ENCODE measurements at regions not wholly inside any gene's neighbourhood (a gene's known extent, or its start where the extent isn't known, plus 50 kb on each side); places are given as distances from the start of the nearest gene placed in this dataset.

- Histone ChIP-seq H4K20me1 (ENCODE audit: low read depth, low read length) (no peaks in the 10 kb centered on the region), H2AFZ (ENCODE audit: low read depth, low read length, severe bottlenecking) (no peak overlapping the region), H3K27me3 (ENCODE audit: low read length) (no peaks in the 10 kb centered on the region), H3K9me2 (replicated peaks; ENCODE audit: insufficient read depth, low read length) (no peaks in the 10 kb centered on the region), H3K36me3 (ENCODE audit: low read length) (no peaks in the 10 kb centered on the region), H3K9me3 (ENCODE audit: insufficient read depth, low read length) (no peaks in the 10 kb centered on the region), H3F3A (ENCODE audit: insufficient read depth) (no peaks in the 10 kb centered on the region), H3K27ac (ENCODE audit: low read depth, low read length) (no peak overlapping the region), H3K4me3 (ENCODE audit: insufficient read depth, low read length, poor library complexity, severe bottlenecking) (no peak overlapping the region), H3K79me2 (ENCODE audit: insufficient read depth, low read length) (no peaks in the 10 kb centered on the region), H3K4me2 (ENCODE audit: low read depth, low read length, poor library complexity, severe bottlenecking) (no peak overlapping the region), H3K9ac (ENCODE audit: low read length) (no peak overlapping the region)
- TF ChIP-seq CTCF (IDR thresholded peaks at IDR 0.05; ENCODE audit: insufficient read depth, low read length, poor library complexity, severe bottlenecking) (no peak), EZH2phosphoT487 (conservative IDR thresholded peaks at IDR 0.05; ENCODE audit: low read length) (no peak)
Observed at GRCh38 chr15:91431041-91431715, 331.1 kb downstream of the SV2B start.

- no peaks in the 10 kb centered on the region for H3K9me2 ChIP-seq (replicated peaks; ENCODE audit: insufficient read depth, low read length)
Observed at GRCh38 chr15:91435113-91435512, 335.1 kb downstream of the SV2B start.

GRCh38 chr15:91444656-91445055 is 344.6 kb downstream of the SV2B start:
- Histone ChIP-seq H3K36me3 (ENCODE audit: low read length) (no peaks in the 10 kb centered on the region), H3K4me3 (ENCODE audit: insufficient read depth, low read length, poor library complexity, severe bottlenecking) (no peak overlapping the region), H3K79me2 (ENCODE audit: insufficient read depth, low read length) (no peaks in the 10 kb centered on the region), H3K4me2 (ENCODE audit: low read depth, low read length, poor library complexity, severe bottlenecking) (no peak overlapping the region), H3F3A (ENCODE audit: insufficient read depth) (no peaks in the 10 kb centered on the region), H3K9ac (ENCODE audit: low read length) (no peak overlapping the region), H3K27ac (ENCODE audit: low read depth, low read length) (no peak overlapping the region), H3K9me2 (replicated peaks; ENCODE audit: insufficient read depth, low read length) (no peaks in the 10 kb centered on the region), H2AFZ (ENCODE audit: low read depth, low read length, severe bottlenecking) (no peak overlapping the region), H3K27me3 (ENCODE audit: low read length) (no peaks in the 10 kb centered on the region), H3K9me3 (ENCODE audit: insufficient read depth, low read length) (no peaks in the 10 kb centered on the region), H4K20me1 (ENCODE audit: low read depth, low read length) (no peaks in the 10 kb centered on the region)
- TF ChIP-seq EZH2phosphoT487 (conservative IDR thresholded peaks at IDR 0.05; ENCODE audit: low read length), result no peak
- TF ChIP-seq CTCF (IDR thresholded peaks at IDR 0.05; ENCODE audit: insufficient read depth, low read length, poor library complexity, severe bottlenecking), result no peak

More at GRCh38 chr15:91435113-91435512, 335.1 kb downstream of the SV2B start:
- no peak overlapping the region for H3K4me3 ChIP-seq (ENCODE audit: insufficient read depth, low read length, poor library complexity, severe bottlenecking)
- H3K4me2 ChIP-seq (ENCODE audit: low read depth, low read length, poor library complexity, severe bottlenecking), result no peak overlapping the region
- no peaks in the 10 kb centered on the region for H3K36me3 ChIP-seq (ENCODE audit: low read length)
- H3F3A ChIP-seq (ENCODE audit: insufficient read depth), result no peaks in the 10 kb centered on the region
- no peak overlapping the region for H3K27ac ChIP-seq (ENCODE audit: low read depth, low read length)
- TF ChIP-seq CTCF (IDR thresholded peaks at IDR 0.05; ENCODE audit: insufficient read depth, low read length, poor library complexity, severe bottlenecking), result no peak
- no peak for TF ChIP-seq EZH2phosphoT487 (conservative IDR thresholded peaks at IDR 0.05; ENCODE audit: low read length)
- H3K9me3 ChIP-seq (ENCODE audit: insufficient read depth, low read length), result no peaks in the 10 kb centered on the region
- no peak overlapping the region for H3K9ac ChIP-seq (ENCODE audit: low read length)
- H2AFZ ChIP-seq (ENCODE audit: low read depth, low read length, severe bottlenecking), result no peak overlapping the region
- H3K27me3 ChIP-seq (ENCODE audit: low read length), result no peaks in the 10 kb centered on the region
- no peaks in the 10 kb centered on the region for H4K20me1 ChIP-seq (ENCODE audit: low read depth, low read length)
- H3K79me2 ChIP-seq (ENCODE audit: insufficient read depth, low read length), result no peaks in the 10 kb centered on the region

Measured in SU-DHL-6 (cell line).